ENCODE measurements at regions not wholly inside any gene's neighbourhood (a gene's known extent, or its start where the extent isn't known, plus 50 kb on each side); places are given as distances from the start of the nearest gene placed in this dataset.

DNA sequence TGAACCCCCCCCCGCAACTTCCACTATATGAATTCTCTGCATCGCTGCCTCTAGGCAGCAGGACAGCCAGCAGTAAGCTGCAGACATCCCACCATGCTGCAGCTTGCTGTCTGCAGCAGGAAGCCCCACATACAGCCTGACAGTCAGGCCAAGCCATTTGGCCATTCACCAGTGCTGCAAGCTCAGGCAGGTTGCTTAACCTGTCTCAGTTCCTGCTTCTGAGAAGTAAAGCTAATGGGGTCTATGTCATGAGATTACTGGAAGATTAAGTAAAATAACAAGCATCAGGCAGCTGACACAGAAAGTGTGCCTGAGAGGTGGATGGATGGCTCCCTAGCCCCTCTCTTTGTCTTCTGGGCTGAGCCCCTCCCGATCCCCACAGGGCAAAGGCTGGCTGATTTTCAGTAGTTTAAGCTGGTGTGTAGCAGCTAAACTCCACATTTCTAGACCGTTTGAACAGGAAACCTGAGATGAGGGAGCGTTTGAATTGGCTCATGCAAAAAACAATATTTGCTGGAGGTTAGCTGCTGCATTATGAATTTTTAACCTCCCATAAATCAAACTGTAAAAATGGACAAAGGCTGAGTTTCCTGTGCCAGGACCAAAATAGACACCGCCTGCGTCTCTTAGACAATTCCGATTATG is 193.8 kb upstream of the ARL4C start:
- FAIRE-seq (no peak), ATAC-seq (peak in 1 of 2 experiments; percentile 47; a peak in 3 of 6 replicates), DNase-seq (ENCODE audit: low read depth in 1 of 2, low spot score in 1 of 2) (no peak)
- Histone ChIP-seq H3K4me3 (no peak overlapping the region), H3K4me1 (peaks cover 31% of the 10 kb centered on the region), H3K9me3 (peaks cover 14% of the 10 kb centered on the region; the same call in 1 of the 3 replicates), H3K4me2 (peak overlapping the region; percentile 34), H3K27ac (peak overlapping the region; percentile 64 to 74)
- POLR2A ChIA-PET, result no interaction called here
- CTCF ChIA-PET, result interaction anchor here (0.5 to 1.8 kb wide), 4 partner anchors 10 to 426 kb away, joined by 3 to 5 read pairs (median 4); no protein-coding TSS in a partner anchor
- TF ChIP-seq EHMT2 (IDR thresholded peaks at IDR 0.05; ENCODE audit: low read depth), result no peak
- TF ChIP-seq MAZ (IDR thresholded peaks at IDR 0.05; ENCODE audit: borderline replicate concordance, low read depth, low read length), result no peak
- no peak for TF ChIP-seq RNF2 (IDR thresholded peaks at IDR 0.05; ENCODE audit: borderline replicate concordance, low read depth)
- no peak for TF ChIP-seq CBX8 (IDR thresholded peaks at IDR 0.05)
- no peak for TF ChIP-seq HOXB13 (CRISPR knock-in tag; IDR thresholded peaks at IDR 0.05; ENCODE audit: low read depth)
- TF ChIP-seq BHLHE40 (IDR thresholded peaks at IDR 0.05; ENCODE audit: low read depth, low read length), result no peak
- TF ChIP-seq, protein P1, sequence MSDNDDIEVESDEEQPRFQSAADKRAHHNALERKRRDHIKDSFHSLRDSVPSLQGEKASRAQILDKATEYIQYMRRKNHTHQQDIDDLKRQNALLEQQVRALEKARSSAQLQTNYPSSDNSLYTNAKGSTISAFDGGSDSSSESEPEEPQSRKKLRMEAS (IDR thresholded peaks at IDR 0.05), result no peak
- TF ChIP-seq, protein P2, sequence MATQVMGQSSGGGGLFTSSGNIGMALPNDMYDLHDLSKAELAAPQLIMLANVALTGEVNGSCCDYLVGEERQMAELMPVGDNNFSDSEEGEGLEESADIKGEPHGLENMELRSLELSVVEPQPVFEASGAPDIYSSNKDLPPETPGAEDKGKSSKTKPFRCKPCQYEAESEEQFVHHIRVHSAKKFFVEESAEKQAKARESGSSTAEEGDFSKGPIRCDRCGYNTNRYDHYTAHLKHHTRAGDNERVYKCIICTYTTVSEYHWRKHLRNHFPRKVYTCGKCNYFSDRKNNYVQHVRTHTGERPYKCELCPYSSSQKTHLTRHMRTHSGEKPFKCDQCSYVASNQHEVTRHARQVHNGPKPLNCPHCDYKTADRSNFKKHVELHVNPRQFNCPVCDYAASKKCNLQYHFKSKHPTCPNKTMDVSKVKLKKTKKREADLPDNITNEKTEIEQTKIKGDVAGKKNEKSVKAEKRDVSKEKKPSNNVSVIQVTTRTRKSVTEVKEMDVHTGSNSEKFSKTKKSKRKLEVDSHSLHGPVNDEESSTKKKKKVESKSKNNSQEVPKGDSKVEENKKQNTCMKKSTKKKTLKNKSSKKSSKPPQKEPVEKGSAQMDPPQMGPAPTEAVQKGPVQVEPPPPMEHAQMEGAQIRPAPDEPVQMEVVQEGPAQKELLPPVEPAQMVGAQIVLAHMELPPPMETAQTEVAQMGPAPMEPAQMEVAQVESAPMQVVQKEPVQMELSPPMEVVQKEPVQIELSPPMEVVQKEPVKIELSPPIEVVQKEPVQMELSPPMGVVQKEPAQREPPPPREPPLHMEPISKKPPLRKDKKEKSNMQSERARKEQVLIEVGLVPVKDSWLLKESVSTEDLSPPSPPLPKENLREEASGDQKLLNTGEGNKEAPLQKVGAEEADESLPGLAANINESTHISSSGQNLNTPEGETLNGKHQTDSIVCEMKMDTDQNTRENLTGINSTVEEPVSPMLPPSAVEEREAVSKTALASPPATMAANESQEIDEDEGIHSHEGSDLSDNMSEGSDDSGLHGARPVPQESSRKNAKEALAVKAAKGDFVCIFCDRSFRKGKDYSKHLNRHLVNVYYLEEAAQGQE (IDR thresholded peaks at IDR 0.05), result no peak
- TF ChIP-seq TP53 (CRISPR knock-in tag; IDR thresholded peaks at IDR 0.05), result no peak
- no peak for TF ChIP-seq CHD2 (IDR thresholded peaks at IDR 0.05; ENCODE audit: low read length, partially characterized antibody)
- TF ChIP-seq, protein P3, sequence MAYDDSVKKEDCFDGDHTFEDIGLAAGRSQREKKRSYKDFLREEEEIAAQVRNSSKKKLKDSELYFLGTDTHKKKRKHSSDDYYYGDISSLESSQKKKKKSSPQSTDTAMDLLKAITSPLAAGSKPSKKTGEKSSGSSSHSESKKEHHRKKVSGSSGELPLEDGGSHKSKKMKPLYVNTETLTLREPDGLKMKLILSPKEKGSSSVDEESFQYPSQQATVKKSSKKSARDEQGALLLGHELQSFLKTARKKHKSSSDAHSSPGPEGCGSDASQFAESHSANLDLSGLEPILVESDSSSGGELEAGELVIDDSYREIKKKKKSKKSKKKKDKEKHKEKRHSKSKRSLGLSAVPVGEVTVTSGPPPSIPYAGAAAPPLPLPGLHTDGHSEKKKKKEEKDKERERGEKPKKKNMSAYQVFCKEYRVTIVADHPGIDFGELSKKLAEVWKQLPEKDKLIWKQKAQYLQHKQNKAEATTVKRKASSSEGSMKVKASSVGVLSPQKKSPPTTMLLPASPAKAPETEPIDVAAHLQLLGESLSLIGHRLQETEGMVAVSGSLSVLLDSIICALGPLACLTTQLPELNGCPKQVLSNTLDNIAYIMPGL (CRISPR knock-in tag; IDR thresholded peaks at IDR 0.05; ENCODE audit: borderline replicate concordance), result no peak
- TF ChIP-seq SMC3 (IDR thresholded peaks at IDR 0.05), result no peak
- TF ChIP-seq RCOR1 (IDR thresholded peaks at IDR 0.05; ENCODE audit: low read depth, low read length), result no peak
- WGBS (ENCODE audit: missing lambda C conversion rate), result 57% methylated on average over 8 of the region's 8 CpGs

DNA sequence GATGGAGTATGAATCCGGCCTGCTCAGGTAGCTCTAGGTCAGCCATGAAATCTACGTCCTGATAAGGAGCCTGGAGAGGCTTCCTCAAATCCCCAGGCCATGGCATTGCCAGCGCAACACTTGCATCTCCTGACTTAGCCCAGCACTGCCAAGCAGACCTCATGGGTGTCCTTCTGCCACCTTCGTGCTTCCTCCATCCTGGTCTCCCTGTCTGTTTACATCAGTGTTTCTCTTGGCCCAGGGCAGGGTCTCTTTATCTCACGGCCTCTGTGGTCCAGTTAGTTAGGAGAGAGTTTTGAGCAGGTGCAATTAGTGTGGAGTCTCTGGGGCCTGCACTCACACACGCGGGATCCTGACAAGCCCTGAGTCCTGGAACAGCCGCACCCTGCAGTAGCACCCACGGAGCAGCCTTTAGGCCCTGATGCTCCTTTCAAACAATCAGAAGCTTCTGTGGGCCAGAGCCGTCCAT is 193.1 kb upstream of the ARL4C start:
- DNase-seq (ENCODE audit: low read depth in 1 of 2, low spot score in 1 of 2) (no peak), ATAC-seq (no peak), FAIRE-seq (no peak)
- H3K4me1 ChIP-seq, result peaks cover 36% of the 10 kb centered on the region
- peak overlapping the region; percentile 64 to 74; a peak in 3 of 6 replicates for H3K27ac ChIP-seq
- no peak overlapping the region for H3K4me3 ChIP-seq
- TF ChIP-seq EHMT2 (IDR thresholded peaks at IDR 0.05; ENCODE audit: low read depth) (no peak), CHD4 (IDR thresholded peaks at IDR 0.05; ENCODE audit: borderline replicate concordance) (no peak), CEBPB (IDR thresholded peaks at IDR 0.05) (no peak), CHD2 (IDR thresholded peaks at IDR 0.05; ENCODE audit: low read length, partially characterized antibody) (no peak), HDAC2 (IDR thresholded peaks at IDR 0.05) (no peak), ZFP36 (IDR thresholded peaks at IDR 0.05; ENCODE audit: borderline replicate concordance, partially characterized antibody) (no peak), KDM1A (IDR thresholded peaks at IDR 0.05; ENCODE audit: low read depth) (no peak), EP300 (IDR thresholded peaks at IDR 0.05) (no peak), KDM5A (IDR thresholded peaks at IDR 0.05) (no peak), TP53 (CRISPR knock-in tag; IDR thresholded peaks at IDR 0.05) (no peak), MYC (IDR thresholded peaks at IDR 0.05; ENCODE audit: borderline replicate concordance, low read length) (no peak), PHF8 (IDR thresholded peaks at IDR 0.05; ENCODE audit: borderline replicate concordance, low read depth) (no peak), FOXS1 (CRISPR knock-in tag; IDR thresholded peaks at IDR 0.05) (no peak)
- TF ChIP-seq, protein P4, sequence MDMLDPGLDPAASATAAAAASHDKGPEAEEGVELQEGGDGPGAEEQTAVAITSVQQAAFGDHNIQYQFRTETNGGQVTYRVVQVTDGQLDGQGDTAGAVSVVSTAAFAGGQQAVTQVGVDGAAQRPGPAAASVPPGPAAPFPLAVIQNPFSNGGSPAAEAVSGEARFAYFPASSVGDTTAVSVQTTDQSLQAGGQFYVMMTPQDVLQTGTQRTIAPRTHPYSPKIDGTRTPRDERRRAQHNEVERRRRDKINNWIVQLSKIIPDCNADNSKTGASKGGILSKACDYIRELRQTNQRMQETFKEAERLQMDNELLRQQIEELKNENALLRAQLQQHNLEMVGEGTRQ (IDR thresholded peaks at IDR 0.05), result no peak
- TF ChIP-seq, protein P5, sequence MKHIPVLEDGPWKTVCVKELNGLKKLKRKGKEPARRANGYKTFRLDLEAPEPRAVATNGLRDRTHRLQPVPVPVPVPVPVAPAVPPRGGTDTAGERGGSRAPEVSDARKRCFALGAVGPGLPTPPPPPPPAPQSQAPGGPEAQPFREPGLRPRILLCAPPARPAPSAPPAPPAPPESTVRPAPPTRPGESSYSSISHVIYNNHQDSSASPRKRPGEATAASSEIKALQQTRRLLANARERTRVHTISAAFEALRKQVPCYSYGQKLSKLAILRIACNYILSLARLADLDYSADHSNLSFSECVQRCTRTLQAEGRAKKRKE (CRISPR knock-in tag; IDR thresholded peaks at IDR 0.05; ENCODE audit: low read depth), result no peak
- H3K9me3 ChIP-seq, result peaks cover 8% of the 10 kb centered on the region; the same call in 1 of the 3 replicates
- ChIA-PET CTCF (interaction anchor here (0.5 to 1.8 kb wide), 3 partner anchors 10 to 427 kb away, joined by 3 to 5 read pairs (median 4); no protein-coding TSS in a partner anchor), POLR2A (interaction anchor here (0.9 kb wide), 1 partner anchor 10 kb away, joined by 3 read pairs; no protein-coding TSS in a partner anchor)
- WGBS (ENCODE audit: missing lambda C conversion rate), result 88% methylated on average over 7 of the region's 10 CpGs
- no peak overlapping the region for H3K4me2 ChIP-seq
